ENCODE measurements at regions not wholly inside any gene's neighbourhood (a gene's known extent, or its start where the extent isn't known, plus 50 kb on each side); places are given as distances from the start of the nearest gene placed in this dataset.

GRCh38 chr4:140284456-140284855 is 89.0 kb upstream of the SCOC start:
- TF ChIP-seq CTCF (IDR thresholded peaks at IDR 0.05) = no peak
- TF ChIP-seq POLR2A (IDR thresholded peaks at IDR 0.05) = no peak

Data from body of pancreas (tissue), 4 donors.